GM23338 (cell line): ENCODE measurements at regions not wholly inside any gene's neighbourhood (a gene's known extent, or its start where the extent isn't known, plus 50 kb on each side); places are given as distances from the start of the nearest gene placed in this dataset.

Experiments
- ATAC-seq: fragments of 200-7000 bp; cut with Tn5 transposase; 3 replicates; pipeline ENCODE4 v1.9.1; 2020
- DNase-seq: peaks from one replicate; pipeline ENCODE4 v3.0.0-alpha.2; 2015; ENCODE audit warnings: low spot score
- H2AFZ ChIP-seq: fragments of 200-600 bp; sonication (generic); 2 replicates; pipeline ENCODE4 v1.8.0; 2016; ENCODE audit warnings: antibody characterized with exemption, mild to moderate bottlenecking, moderate library complexity
- H3F3A ChIP-seq: fragments of 200-600 bp; sonication (generic); replicated peaks from 2 replicates; pipeline ENCODE4 v1.8.0; 2017; ENCODE audit warnings: antibody characterized with exemption, mixed run types, low read depth
- H3K27ac ChIP-seq: fragments of 200-600 bp; sonication (generic); 2 replicates; pipeline ENCODE4 v1.6.1; 2016; ENCODE audit warnings: low read depth
- H3K27me3 ChIP-seq: fragments of 200-600 bp; sonication (generic); 2 replicates; pipeline ENCODE4 v1.8.0; 2016; ENCODE audit warnings: mild to moderate bottlenecking, mixed run types, moderate library complexity; ENCODE audit not compliant: insufficient read depth
- H3K36me3 ChIP-seq: fragments of 200-600 bp; sonication (generic); 2 replicates; pipeline ENCODE4 v1.8.0; 2016; ENCODE audit warnings: mild to moderate bottlenecking; ENCODE audit not compliant: insufficient read depth
- H3K4me1 ChIP-seq: fragments of 200-600 bp; sonication (generic); 2 replicates; pipeline ENCODE4 v1.8.0; 2016; ENCODE audit warnings: mild to moderate bottlenecking, moderate library complexity; ENCODE audit not compliant: insufficient read depth
- H3K4me2 ChIP-seq: fragments of 200-600 bp; sonication (generic); 2 replicates; pipeline ENCODE4 v1.7.1; 2017; ENCODE audit warnings: mixed run types
- H3K4me3 ChIP-seq: fragments of 200-600 bp; sonication (generic); 2 replicates; pipeline ENCODE4 v1.6.1; 2016; ENCODE audit warnings: mixed run types
- H3K79me2 ChIP-seq: fragments of 200-600 bp; sonication (generic); replicated peaks from 2 replicates; pipeline ENCODE4 v1.8.0; 2017; ENCODE audit warnings: mild to moderate bottlenecking; ENCODE audit not compliant: insufficient read depth
- H3K9me2 ChIP-seq: fragments of 200-600 bp; sonication (generic); 2 replicates; pipeline ENCODE4 v1.8.0; 2017; ENCODE audit not compliant: insufficient read depth
- H4K20me1 ChIP-seq: fragments of 200-600 bp; sonication (generic); replicated peaks from 2 replicates; pipeline ENCODE4 v1.8.0; 2017; ENCODE audit warnings: mild to moderate bottlenecking; ENCODE audit not compliant: insufficient read depth
- H3K27ac Mint-ChIP-seq: 2 replicates; pipeline ENCODE4 v1.8.0; 2020; ENCODE audit warnings: inconsistent platforms, mild to moderate bottlenecking, moderate library complexity, mixed read lengths
- H3K27me3 Mint-ChIP-seq: 3 replicates; pipeline ENCODE4 v1.8.0; 2022; ENCODE audit warnings: low read depth, mild to moderate bottlenecking, moderate library complexity, mixed read lengths, inconsistent platforms; ENCODE audit not compliant: insufficient read depth, poor library complexity
- H3K36me3 Mint-ChIP-seq: 3 replicates; pipeline ENCODE4 v1.8.0; 2021; ENCODE audit warnings: low read depth, mild to moderate bottlenecking, inconsistent platforms, moderate library complexity, mixed read lengths
- H3K4me1 Mint-ChIP-seq: 3 replicates; pipeline ENCODE4 v1.8.0; 2020; ENCODE audit warnings: mild to moderate bottlenecking, inconsistent platforms, mixed read lengths
- H3K4me3 Mint-ChIP-seq: 3 replicates; pipeline ENCODE4 v1.8.0; 2021; ENCODE audit warnings: moderate library complexity, mild to moderate bottlenecking, inconsistent platforms, mixed read lengths
- H3K9me3 Mint-ChIP-seq: 3 replicates; pipeline ENCODE4 v1.8.0; 2020; ENCODE audit warnings: moderate library complexity, mild to moderate bottlenecking, inconsistent platforms, mixed read lengths
- CREB1 ChIP-seq: fragments of 250-450 bp; sonication (Bioruptor Pico); IDR thresholded peaks from 2 replicates; pipeline ENCODE4 v1.5.0; 2020; ENCODE audit warnings: low read depth, mild to moderate bottlenecking, moderate library complexity
- CTCF ChIP-seq, 2 experiments: fragments of 200-600 bp in 1 of 2; sonication (generic) in 1 of 2; conservative IDR thresholded peaks; 2 replicates each; pipeline versions ENCODE4 v1.5.1 to v1.6.1; 2016 to 2017; ENCODE audit warnings: antibody characterized with exemption in 2 of 2, low read depth in 2 of 2, mild to moderate bottlenecking in 2 of 2, moderate library complexity in 1 of 2
- ETS1 ChIP-seq: IDR thresholded peaks from 2 replicates; pipeline ENCODE4 v1.6.1; 2016; ENCODE audit warnings: antibody characterized with exemption
- EZH2 ChIP-seq: fragments of 200-600 bp; sonication (generic); IDR thresholded peaks from one replicate; pipeline ENCODE4 v1.8.0; 2017; ENCODE audit warnings: antibody characterized with exemption, mild to moderate bottlenecking, low read depth; ENCODE audit not compliant: unreplicated experiment
- EZH2phosphoT487 ChIP-seq: fragments of 200-600 bp; sonication (generic); IDR thresholded peaks from one replicate; pipeline ENCODE4 v1.8.1; 2018; ENCODE audit warnings: antibody characterized with exemption; ENCODE audit not compliant: unreplicated experiment
- JUNB ChIP-seq: IDR thresholded peaks from one replicate; pipeline ENCODE4 v1.6.1; 2016; ENCODE audit warnings: antibody characterized with exemption; ENCODE audit not compliant: unreplicated experiment
- NANOG ChIP-seq: IDR thresholded peaks from 2 replicates; pipeline ENCODE4 v1.6.1; 2016; ENCODE audit warnings: antibody characterized with exemption, borderline replicate concordance
- POLR2AphosphoS5 ChIP-seq: IDR thresholded peaks from 2 replicates; pipeline ENCODE4 v1.6.1; 2016; ENCODE audit warnings: antibody characterized with exemption, low read depth
- REST ChIP-seq: IDR thresholded peaks from one replicate; pipeline ENCODE4 v1.6.1; 2018; ENCODE audit warnings: antibody characterized with exemption; ENCODE audit not compliant: unreplicated experiment
- STAT1 ChIP-seq: IDR thresholded peaks from one replicate; pipeline ENCODE4 v1.6.1; 2016; ENCODE audit warnings: antibody characterized with exemption; ENCODE audit not compliant: unreplicated experiment
- ZNF114 ChIP-seq: fragments of 250-450 bp; sonication (Bioruptor Pico); IDR thresholded peaks from 2 replicates; pipeline ENCODE4 v1.5.0; 2020; ENCODE audit warnings: mild to moderate bottlenecking, moderate library complexity
- ZNF331 ChIP-seq: fragments of 250-450 bp; sonication (Bioruptor Pico); IDR thresholded peaks from 2 replicates; pipeline ENCODE4 v1.5.0; 2020; ENCODE audit warnings: low read depth, mild to moderate bottlenecking, moderate library complexity
- ZNF462 ChIP-seq: fragments of 250-450 bp; sonication (Bioruptor Pico); IDR thresholded peaks from 2 replicates; pipeline ENCODE4 v1.5.0; 2020; ENCODE audit warnings: mild to moderate bottlenecking, moderate library complexity

- Histone ChIP-seq H3F3A (no peaks in the 10 kb centered on the region), H3K4me3 (no peak overlapping the region), H4K20me1 (no peaks in the 10 kb centered on the region), H2AFZ (no peak overlapping the region), H3K27me3 (no peaks in the 10 kb centered on the region), H3K79me2 (no peaks in the 10 kb centered on the region), H3K9me2 (no peaks in the 10 kb centered on the region), H3K36me3 (no peaks in the 10 kb centered on the region), H3K4me1 (no peaks in the 10 kb centered on the region), H3K4me2 (no peak overlapping the region), H3K27ac (no peak overlapping the region)
- TF ChIP-seq ZNF462 (CRISPR knock-in tag) (no peak), CREB1 (no peak), ZNF331 (no peak), CTCF (conservative IDR thresholded peaks at IDR 0.05; ENCODE audit: low read depth in 2 of 2) (no peak), ETS1 (no peak), REST (no peak), ZNF114 (CRISPR knock-in tag) (no peak), EZH2phosphoT487 (no peak), NANOG (no peak), STAT1 (no peak), POLR2AphosphoS5 (no peak), EZH2 (no peak), JUNB (no peak)
- Mint-ChIP-seq H3K27me3 (no peaks in the 10 kb centered on the region), H3K9me3 (no peaks in the 10 kb centered on the region), H3K27ac (no peak overlapping the region), H3K4me1 (no peaks in the 10 kb centered on the region), H3K4me3 (no peak overlapping the region), H3K36me3 (no peaks in the 10 kb centered on the region)
- DNase-seq, result no peak
- ATAC-seq, result no peak
These were observed 136.0 kb downstream of the HLX start for GRCh38 chr1:221015159-221015790.
